ENCODE measurements at regions not wholly inside any gene's neighbourhood (a gene's known extent, or its start where the extent isn't known, plus 50 kb on each side); places are given as distances from the start of the nearest gene placed in this dataset.

DNA sequence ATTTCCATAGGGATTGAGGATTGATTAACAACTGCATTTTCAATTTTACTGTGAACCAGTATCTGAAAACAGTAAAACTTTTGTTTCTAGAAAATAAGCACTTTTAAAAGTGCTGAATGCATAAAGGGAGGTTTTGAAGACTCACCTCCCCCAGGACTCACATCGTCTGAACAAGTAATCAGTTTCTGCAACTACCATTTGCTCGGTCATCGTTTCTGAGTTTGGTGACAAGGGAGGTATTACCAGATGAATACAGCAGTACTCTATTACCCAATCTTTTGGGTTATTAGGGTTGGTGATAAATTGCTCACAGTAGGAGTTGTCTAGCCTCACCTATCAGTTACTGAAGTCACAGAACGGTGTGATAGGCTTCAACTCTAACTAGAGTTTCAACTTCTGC lies 234.5 kb upstream of the FN1 start:
- POLR2A ChIA-PET, result no interaction called here
- TF ChIP-seq, protein P1, sequence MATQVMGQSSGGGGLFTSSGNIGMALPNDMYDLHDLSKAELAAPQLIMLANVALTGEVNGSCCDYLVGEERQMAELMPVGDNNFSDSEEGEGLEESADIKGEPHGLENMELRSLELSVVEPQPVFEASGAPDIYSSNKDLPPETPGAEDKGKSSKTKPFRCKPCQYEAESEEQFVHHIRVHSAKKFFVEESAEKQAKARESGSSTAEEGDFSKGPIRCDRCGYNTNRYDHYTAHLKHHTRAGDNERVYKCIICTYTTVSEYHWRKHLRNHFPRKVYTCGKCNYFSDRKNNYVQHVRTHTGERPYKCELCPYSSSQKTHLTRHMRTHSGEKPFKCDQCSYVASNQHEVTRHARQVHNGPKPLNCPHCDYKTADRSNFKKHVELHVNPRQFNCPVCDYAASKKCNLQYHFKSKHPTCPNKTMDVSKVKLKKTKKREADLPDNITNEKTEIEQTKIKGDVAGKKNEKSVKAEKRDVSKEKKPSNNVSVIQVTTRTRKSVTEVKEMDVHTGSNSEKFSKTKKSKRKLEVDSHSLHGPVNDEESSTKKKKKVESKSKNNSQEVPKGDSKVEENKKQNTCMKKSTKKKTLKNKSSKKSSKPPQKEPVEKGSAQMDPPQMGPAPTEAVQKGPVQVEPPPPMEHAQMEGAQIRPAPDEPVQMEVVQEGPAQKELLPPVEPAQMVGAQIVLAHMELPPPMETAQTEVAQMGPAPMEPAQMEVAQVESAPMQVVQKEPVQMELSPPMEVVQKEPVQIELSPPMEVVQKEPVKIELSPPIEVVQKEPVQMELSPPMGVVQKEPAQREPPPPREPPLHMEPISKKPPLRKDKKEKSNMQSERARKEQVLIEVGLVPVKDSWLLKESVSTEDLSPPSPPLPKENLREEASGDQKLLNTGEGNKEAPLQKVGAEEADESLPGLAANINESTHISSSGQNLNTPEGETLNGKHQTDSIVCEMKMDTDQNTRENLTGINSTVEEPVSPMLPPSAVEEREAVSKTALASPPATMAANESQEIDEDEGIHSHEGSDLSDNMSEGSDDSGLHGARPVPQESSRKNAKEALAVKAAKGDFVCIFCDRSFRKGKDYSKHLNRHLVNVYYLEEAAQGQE (IDR thresholded peaks at IDR 0.05; ENCODE audit: insufficient read depth in 1 of 2, low read depth in 2 of 2, low read length in 1 of 2), result no peak
- TF ChIP-seq SIN3A (IDR thresholded peaks at IDR 0.05; ENCODE audit: borderline replicate concordance, insufficient read depth, low read depth, low read length) (no peak), POLR2AphosphoS5 (IDR thresholded peaks at IDR 0.05; ENCODE audit: low read depth, low read length) (no peak), TCF7L2 (IDR thresholded peaks at IDR 0.05; ENCODE audit: low read depth, low read length) (no peak)
- TF ChIP-seq, protein P2, sequence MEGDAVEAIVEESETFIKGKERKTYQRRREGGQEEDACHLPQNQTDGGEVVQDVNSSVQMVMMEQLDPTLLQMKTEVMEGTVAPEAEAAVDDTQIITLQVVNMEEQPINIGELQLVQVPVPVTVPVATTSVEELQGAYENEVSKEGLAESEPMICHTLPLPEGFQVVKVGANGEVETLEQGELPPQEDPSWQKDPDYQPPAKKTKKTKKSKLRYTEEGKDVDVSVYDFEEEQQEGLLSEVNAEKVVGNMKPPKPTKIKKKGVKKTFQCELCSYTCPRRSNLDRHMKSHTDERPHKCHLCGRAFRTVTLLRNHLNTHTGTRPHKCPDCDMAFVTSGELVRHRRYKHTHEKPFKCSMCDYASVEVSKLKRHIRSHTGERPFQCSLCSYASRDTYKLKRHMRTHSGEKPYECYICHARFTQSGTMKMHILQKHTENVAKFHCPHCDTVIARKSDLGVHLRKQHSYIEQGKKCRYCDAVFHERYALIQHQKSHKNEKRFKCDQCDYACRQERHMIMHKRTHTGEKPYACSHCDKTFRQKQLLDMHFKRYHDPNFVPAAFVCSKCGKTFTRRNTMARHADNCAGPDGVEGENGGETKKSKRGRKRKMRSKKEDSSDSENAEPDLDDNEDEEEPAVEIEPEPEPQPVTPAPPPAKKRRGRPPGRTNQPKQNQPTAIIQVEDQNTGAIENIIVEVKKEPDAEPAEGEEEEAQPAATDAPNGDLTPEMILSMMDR (IDR thresholded peaks at IDR 0.05), result no peak
- no TSS peak for BruUV-seq (replicated peaks)
- DNase-seq (ENCODE audit: low read depth, low spot score), result no peak
- no peaks in the 10 kb centered on the region for H3K9me3 ChIP-seq (ENCODE audit: control insufficient read depth, insufficient read depth, low read depth, low read length)
- no peak for ATAC-seq
- intact Hi-C loops (cut with micrococcal nuclease; ENCODE audit: unreplicated experiment), result no loop called here
- no peak overlapping the region for H3K27ac ChIP-seq (ENCODE audit: low read length)
- peaks cover 2% of the 10 kb centered on the region; the same call in 1 of the 2 replicates for H3K27me3 ChIP-seq (ENCODE audit: control insufficient read depth, insufficient read depth, low read length)
- CTCF ChIA-PET, result no interaction called here
- H3K4me3 ChIP-seq (ENCODE audit: low read depth in 2 of 2, low read length in 2 of 2), result no peak overlapping the region
- no peaks in the 10 kb centered on the region for H3K36me3 ChIP-seq (ENCODE audit: control insufficient read depth, insufficient read depth, low read length)
- in situ Hi-C loops (cut with HindIII; ENCODE audit: low pct_unique_long_range_greater_than_20kb, low sequenced_read_pairs), result no loop called here
- H3K4me1 ChIP-seq (ENCODE audit: control insufficient read depth, insufficient read depth, low read length), result no peaks in the 10 kb centered on the region

DNA sequence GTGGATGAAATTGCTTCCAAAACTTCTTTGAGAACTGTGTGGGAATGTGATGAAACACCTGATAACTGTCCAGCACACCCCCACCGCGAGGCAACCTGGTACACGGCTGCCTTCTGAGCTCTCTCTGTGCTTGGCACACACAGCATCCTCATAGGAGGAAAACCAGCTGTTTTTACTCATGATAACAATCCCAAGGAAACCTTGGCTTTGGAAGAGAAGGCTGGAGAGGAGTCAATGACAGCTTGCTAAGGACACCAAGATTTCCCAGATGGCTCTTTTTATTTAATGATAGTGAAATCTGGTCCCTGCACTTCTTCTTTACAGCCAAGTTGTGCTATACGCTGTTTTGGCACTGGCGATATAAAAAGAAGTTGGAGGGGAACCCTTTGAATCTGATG lies 232.5 kb upstream of the FN1 start:
- TF ChIP-seq, protein P2 (IDR thresholded peaks at IDR 0.05), result no peak
- TF ChIP-seq SIN3A (IDR thresholded peaks at IDR 0.05; ENCODE audit: borderline replicate concordance, insufficient read depth, low read depth, low read length), result no peak
- TF ChIP-seq, protein P1 (IDR thresholded peaks at IDR 0.05; ENCODE audit: insufficient read depth in 1 of 2, low read depth in 2 of 2, low read length in 1 of 2), result no peak
- TF ChIP-seq POLR2AphosphoS5 (IDR thresholded peaks at IDR 0.05; ENCODE audit: low read depth, low read length), result no peak
- TF ChIP-seq TCF7L2 (IDR thresholded peaks at IDR 0.05; ENCODE audit: low read depth, low read length), result no peak
- intact Hi-C loops (cut with micrococcal nuclease; ENCODE audit: unreplicated experiment), result no loop called here
- ATAC-seq (no peak), DNase-seq (ENCODE audit: low read depth, low spot score) (no peak)
- H3K27ac ChIP-seq (ENCODE audit: low read length), result no peak overlapping the region
- no TSS peak for BruUV-seq (replicated peaks)
- POLR2A ChIA-PET, result no interaction called here
- no peaks in the 10 kb centered on the region for H3K4me1 ChIP-seq (ENCODE audit: control insufficient read depth, insufficient read depth, low read length)
- no peaks in the 10 kb centered on the region for H3K36me3 ChIP-seq (ENCODE audit: control insufficient read depth, insufficient read depth, low read length)
- in situ Hi-C loops (cut with HindIII; ENCODE audit: low pct_unique_long_range_greater_than_20kb, low sequenced_read_pairs), result no loop called here
- H3K9me3 ChIP-seq (ENCODE audit: control insufficient read depth, insufficient read depth, low read depth, low read length), result no peaks in the 10 kb centered on the region
- H3K27me3 ChIP-seq (ENCODE audit: control insufficient read depth, insufficient read depth, low read length), result peaks cover 2% of the 10 kb centered on the region; the same call in 1 of the 2 replicates
- CTCF ChIA-PET, result no interaction called here
- no peak overlapping the region for H3K4me3 ChIP-seq (ENCODE audit: low read depth in 2 of 2, low read length in 2 of 2)
